ENCODE measurements at regions not wholly inside any gene's neighbourhood (a gene's known extent, or its start where the extent isn't known, plus 50 kb on each side); places are given as distances from the start of the nearest gene placed in this dataset.

GRCh38 chr1:232452117-232452516 lies 177.8 kb downstream of the SIPA1L2 start:
- TF ChIP-seq CTCF (IDR thresholded peaks at IDR 0.05; ENCODE audit: insufficient read depth, low read length) (no peak), POLR2AphosphoS5 (IDR thresholded peaks at IDR 0.05; ENCODE audit: low read depth) (no peak)
